Glutamatergic neuron (in vitro differentiated cells): ENCODE measurements at regions not wholly inside any gene's neighbourhood (a gene's known extent, or its start where the extent isn't known, plus 50 kb on each side); places are given as distances from the start of the nearest gene placed in this dataset.

Experiments used
- DNase-seq: peaks from one replicate; pipeline ENCODE4 v3.0.0; 2022
- H3K27ac Mint-ChIP-seq: one replicate; pipeline ENCODE4 v1.8.0; 2020; ENCODE audit warnings: mild to moderate bottlenecking, mixed read lengths, inconsistent platforms; ENCODE audit not compliant: unreplicated experiment
- H3K27me3 Mint-ChIP-seq: one replicate; pipeline ENCODE4 v1.8.0; 2020; ENCODE audit warnings: mild to moderate bottlenecking, moderate library complexity, mixed read lengths, inconsistent platforms; ENCODE audit not compliant: unreplicated experiment
- H3K36me3 Mint-ChIP-seq: one replicate; pipeline ENCODE4 v1.8.0; 2020; ENCODE audit warnings: mild to moderate bottlenecking, mixed read lengths, inconsistent platforms; ENCODE audit not compliant: unreplicated experiment
- H3K4me1 Mint-ChIP-seq: one replicate; pipeline ENCODE4 v1.8.0; 2020; ENCODE audit warnings: mild to moderate bottlenecking, low read depth, mixed read lengths, inconsistent platforms; ENCODE audit not compliant: unreplicated experiment
- H3K4me3 Mint-ChIP-seq: one replicate; pipeline ENCODE4 v1.8.0; 2020; ENCODE audit warnings: mild to moderate bottlenecking, mixed read lengths, inconsistent platforms; ENCODE audit not compliant: unreplicated experiment
- H3K9me3 Mint-ChIP-seq: one replicate; pipeline ENCODE4 v1.8.0; 2020; ENCODE audit warnings: mild to moderate bottlenecking, moderate library complexity, mixed read lengths, inconsistent platforms; ENCODE audit not compliant: unreplicated experiment
- TF ChIP-seq, protein P1 (sequence below): fragments of 200-600 bp; sonication (generic); IDR thresholded peaks from one replicate; pipeline ENCODE4 v1.5.0; 2021; ENCODE audit not compliant: partially characterized antibody, unreplicated experiment

DNA sequence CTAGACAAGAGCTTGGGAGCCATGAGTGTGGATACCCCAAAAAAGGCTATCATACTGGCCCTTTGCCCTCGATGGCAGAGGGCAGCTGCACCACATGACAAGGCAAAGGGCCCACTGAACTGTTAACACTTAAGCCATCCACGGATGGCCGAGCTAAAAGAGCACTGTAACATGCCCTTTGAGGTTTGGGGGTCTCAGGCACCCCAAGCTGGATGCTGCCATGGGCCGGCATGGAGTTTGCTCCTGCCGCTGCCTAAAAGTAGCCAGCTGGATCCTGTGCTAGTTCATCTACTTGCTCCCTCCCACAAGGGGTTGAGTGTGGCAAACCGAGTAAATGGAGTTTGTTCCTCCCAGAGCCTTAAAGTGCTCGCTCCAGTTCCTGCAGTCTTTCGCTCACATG lies 383.2 kb upstream of the LRRC4C start:
- Mint-ChIP-seq H3K27me3 (peaks cover 2% of the 10 kb centered on the region), H3K9me3 (no peaks in the 10 kb centered on the region), H3K36me3 (no peaks in the 10 kb centered on the region), H3K4me3 (no peak overlapping the region), H3K27ac (no peak overlapping the region), H3K4me1 (no peaks in the 10 kb centered on the region)
- TF ChIP-seq, protein P1, sequence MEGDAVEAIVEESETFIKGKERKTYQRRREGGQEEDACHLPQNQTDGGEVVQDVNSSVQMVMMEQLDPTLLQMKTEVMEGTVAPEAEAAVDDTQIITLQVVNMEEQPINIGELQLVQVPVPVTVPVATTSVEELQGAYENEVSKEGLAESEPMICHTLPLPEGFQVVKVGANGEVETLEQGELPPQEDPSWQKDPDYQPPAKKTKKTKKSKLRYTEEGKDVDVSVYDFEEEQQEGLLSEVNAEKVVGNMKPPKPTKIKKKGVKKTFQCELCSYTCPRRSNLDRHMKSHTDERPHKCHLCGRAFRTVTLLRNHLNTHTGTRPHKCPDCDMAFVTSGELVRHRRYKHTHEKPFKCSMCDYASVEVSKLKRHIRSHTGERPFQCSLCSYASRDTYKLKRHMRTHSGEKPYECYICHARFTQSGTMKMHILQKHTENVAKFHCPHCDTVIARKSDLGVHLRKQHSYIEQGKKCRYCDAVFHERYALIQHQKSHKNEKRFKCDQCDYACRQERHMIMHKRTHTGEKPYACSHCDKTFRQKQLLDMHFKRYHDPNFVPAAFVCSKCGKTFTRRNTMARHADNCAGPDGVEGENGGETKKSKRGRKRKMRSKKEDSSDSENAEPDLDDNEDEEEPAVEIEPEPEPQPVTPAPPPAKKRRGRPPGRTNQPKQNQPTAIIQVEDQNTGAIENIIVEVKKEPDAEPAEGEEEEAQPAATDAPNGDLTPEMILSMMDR = no peak
- DNase-seq = no peak

DNA sequence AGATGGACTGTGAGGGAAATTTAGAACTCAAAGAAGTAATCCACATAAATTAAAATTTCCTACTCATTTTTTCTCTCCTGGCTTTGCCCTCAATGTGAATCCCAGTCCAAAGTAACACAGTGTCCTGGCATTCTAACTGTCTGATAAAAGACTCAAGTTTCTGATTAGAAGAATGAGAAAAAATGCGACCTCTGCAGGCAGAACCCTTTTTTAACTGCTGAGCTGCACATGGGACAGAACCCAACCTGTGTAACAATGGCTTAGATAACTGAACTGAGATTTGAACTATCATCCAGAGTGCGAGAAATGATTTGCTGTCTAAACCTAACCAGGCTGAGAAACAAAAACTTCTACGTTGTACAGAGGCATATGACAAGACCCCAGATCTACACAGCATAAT lies 385.6 kb upstream of the LRRC4C start:
- Mint-ChIP-seq H3K36me3 (no peaks in the 10 kb centered on the region), H3K4me1 (no peaks in the 10 kb centered on the region), H3K4me3 (no peak overlapping the region), H3K9me3 (no peaks in the 10 kb centered on the region), H3K27me3 (peaks cover 2% of the 10 kb centered on the region), H3K27ac (no peak overlapping the region)
- no peak for DNase-seq
- TF ChIP-seq, protein P1 = no peak

- H3K4me1 Mint-ChIP-seq = no peaks in the 10 kb centered on the region
- H3K36me3 Mint-ChIP-seq = no peaks in the 10 kb centered on the region
- no peak overlapping the region for H3K27ac Mint-ChIP-seq
- no peaks in the 10 kb centered on the region for H3K27me3 Mint-ChIP-seq
- TF ChIP-seq, protein P1 = no peak
- no peaks in the 10 kb centered on the region for H3K9me3 Mint-ChIP-seq
- no peak for DNase-seq
- H3K4me3 Mint-ChIP-seq = no peak overlapping the region
These were observed 388.9 kb upstream of the LRRC4C start for GRCh38 chr11:41848349-41848748.

DNA sequence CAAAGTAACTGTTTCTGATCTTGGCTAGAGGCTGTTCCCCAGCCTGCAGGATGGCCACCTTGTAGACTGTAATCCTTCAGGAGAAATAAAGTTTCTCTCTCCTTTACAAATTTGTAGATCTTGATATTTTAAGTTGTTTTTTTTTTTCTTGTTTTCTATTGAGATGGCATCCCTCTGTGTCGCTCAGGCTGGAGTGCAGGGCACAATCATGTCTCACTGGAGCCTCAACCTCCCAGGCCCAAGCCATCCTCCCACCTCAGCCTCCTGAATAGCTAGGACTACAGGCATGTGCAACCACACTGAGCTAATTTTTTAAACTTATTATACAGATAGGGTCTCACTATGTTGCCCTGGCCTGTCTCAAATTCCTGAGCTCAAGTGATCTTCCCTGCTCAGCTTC lies 389.8 kb upstream of the LRRC4C start:
- TF ChIP-seq, protein P1 = no peak
- no peak overlapping the region for H3K27ac Mint-ChIP-seq
- no peaks in the 10 kb centered on the region for H3K27me3 Mint-ChIP-seq

DNA sequence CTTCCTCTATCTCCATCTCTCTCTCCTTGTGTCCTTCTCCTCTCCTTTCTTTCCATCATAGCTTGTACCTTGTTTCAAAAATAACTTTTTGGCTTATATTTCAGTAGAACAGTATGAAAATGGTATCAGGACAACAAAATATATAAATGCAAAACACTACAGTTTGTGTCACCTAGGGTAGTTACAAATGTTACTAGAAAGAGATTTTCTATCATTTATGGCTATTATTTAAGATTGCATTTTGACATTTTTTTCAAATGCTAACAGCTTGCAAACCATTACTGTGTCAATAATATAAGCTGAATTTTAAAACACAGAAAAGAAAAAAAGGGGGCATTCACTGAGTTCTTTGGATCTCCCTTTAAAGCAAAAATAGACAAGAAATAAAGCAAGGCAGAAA lies 392.3 kb upstream of the LRRC4C start:
- TF ChIP-seq, protein P1 = no peak
- H3K4me1 Mint-ChIP-seq = no peaks in the 10 kb centered on the region
- DNase-seq = no peak

More for the DNA sequence above, 389.8 kb upstream of the LRRC4C start:
- H3K4me3 Mint-ChIP-seq = no peak overlapping the region
- no peaks in the 10 kb centered on the region for H3K4me1 Mint-ChIP-seq
- no peaks in the 10 kb centered on the region for H3K36me3 Mint-ChIP-seq
- H3K9me3 Mint-ChIP-seq = no peaks in the 10 kb centered on the region
- DNase-seq = no peak

More for the DNA sequence above, 392.3 kb upstream of the LRRC4C start:
- H3K27ac Mint-ChIP-seq = no peak overlapping the region
- no peaks in the 10 kb centered on the region for H3K9me3 Mint-ChIP-seq
- H3K27me3 Mint-ChIP-seq = no peaks in the 10 kb centered on the region
- H3K4me3 Mint-ChIP-seq = no peak overlapping the region
- H3K36me3 Mint-ChIP-seq = no peaks in the 10 kb centered on the region
